Choroid plexus epithelial cell (primary cell): ENCODE measurements at regions not wholly inside any gene's neighbourhood (a gene's known extent, or its start where the extent isn't known, plus 50 kb on each side); places are given as distances from the start of the nearest gene placed in this dataset.

Experiments
- DNase-seq: peaks from one replicate; pipeline ENCODE4 v3.0.0-alpha.2; 2010; ENCODE audit warnings: low read depth
- H3K4me3 ChIP-seq: 2 replicates; pipeline ENCODE4 v1.5.1; 2011; ENCODE audit warnings: low read depth, mild to moderate bottlenecking, control low read depth, low read length, moderate library complexity
- TF ChIP-seq, protein P1 (sequence below): conservative IDR thresholded peaks from 2 replicates; pipeline ENCODE4 v1.5.1; 2011; ENCODE audit warnings: low read depth, mild to moderate bottlenecking, control low read depth, inconsistent platforms, low read length, moderate library complexity

- H3K4me3 ChIP-seq: no peak overlapping the region
- DNase-seq: no peak
- TF ChIP-seq, protein P1, sequence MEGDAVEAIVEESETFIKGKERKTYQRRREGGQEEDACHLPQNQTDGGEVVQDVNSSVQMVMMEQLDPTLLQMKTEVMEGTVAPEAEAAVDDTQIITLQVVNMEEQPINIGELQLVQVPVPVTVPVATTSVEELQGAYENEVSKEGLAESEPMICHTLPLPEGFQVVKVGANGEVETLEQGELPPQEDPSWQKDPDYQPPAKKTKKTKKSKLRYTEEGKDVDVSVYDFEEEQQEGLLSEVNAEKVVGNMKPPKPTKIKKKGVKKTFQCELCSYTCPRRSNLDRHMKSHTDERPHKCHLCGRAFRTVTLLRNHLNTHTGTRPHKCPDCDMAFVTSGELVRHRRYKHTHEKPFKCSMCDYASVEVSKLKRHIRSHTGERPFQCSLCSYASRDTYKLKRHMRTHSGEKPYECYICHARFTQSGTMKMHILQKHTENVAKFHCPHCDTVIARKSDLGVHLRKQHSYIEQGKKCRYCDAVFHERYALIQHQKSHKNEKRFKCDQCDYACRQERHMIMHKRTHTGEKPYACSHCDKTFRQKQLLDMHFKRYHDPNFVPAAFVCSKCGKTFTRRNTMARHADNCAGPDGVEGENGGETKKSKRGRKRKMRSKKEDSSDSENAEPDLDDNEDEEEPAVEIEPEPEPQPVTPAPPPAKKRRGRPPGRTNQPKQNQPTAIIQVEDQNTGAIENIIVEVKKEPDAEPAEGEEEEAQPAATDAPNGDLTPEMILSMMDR: no peak
Observed at GRCh38 chr15:31563001-31563400, 236.4 kb downstream of the KLF13 start.

GRCh38 chr15:31563421-31563820 is 236.8 kb downstream of the KLF13 start:
- TF ChIP-seq, protein P1: no peak
- DNase-seq: no peak
- no peak overlapping the region for H3K4me3 ChIP-seq

DNA sequence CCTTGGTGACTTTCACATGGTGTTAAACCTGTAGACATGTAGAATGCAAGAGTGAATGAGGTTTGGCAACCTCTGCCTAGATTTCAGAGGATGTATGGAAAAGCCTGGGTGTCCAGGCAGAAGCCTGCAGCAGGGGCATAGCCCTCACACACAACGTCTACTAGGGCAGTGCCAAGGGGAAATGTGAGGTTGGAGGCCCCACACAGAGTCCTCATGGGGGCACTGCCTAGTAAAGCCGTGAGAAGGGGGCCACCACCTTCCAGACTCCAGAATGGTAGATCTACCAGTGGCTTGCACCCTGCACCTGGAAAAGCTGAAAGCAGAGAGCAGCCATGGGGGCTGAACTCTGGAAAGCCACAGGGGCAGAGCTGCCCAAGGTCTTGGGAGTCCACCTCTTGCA is 241.2 kb downstream of the KLF13 start:
- no peak for DNase-seq
- H3K4me3 ChIP-seq: no peak overlapping the region
- TF ChIP-seq, protein P1: no peak

DNA sequence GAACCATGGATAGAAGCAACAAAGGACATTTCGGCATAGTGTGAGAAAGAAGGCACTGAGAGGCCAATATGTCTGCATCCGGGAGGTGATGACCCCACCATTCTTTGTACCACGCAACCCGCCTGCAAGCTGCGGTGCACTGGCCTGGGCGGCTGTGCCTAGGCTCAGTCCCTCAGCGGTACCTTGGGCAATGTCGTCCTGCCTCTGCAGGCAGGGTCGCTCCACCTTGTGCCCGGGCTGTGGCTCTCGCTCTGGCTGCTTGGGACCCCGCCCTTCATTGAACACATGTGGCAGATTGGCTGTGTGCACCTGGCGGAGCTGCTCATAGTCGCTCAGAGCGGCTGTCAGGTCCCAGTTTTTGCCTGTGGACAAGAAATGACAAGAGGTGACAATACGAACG is 243.2 kb downstream of the KLF13 start:
- TF ChIP-seq, protein P1: no peak
- no peak overlapping the region for H3K4me3 ChIP-seq
- no peak for DNase-seq

DNA sequence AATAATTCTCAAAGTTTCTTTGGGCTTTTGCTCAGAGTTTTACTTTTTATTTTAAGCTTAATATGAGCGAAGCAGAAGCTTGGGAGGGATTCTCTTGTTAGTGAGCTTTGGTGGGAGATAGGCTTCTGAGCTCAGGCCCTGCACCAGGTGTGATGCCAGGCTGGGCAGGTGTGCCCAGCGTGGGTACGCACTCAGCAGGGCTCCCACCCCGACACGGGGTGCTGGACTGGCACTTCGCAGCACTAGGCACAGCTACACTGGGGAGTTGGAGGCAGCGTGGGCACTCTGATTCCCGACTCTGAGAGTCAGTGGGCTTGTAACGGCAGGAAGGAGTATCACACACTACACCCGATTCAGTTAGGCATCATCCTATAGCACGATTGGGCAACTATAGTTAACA is 244.0 kb downstream of the KLF13 start:
- no peak overlapping the region for H3K4me3 ChIP-seq
- no peak for DNase-seq
- TF ChIP-seq, protein P1: no peak

- TF ChIP-seq, protein P1: no peak
- H3K4me3 ChIP-seq: no peak overlapping the region
- DNase-seq: no peak
Observed at GRCh38 chr15:31571676-31572075, 245.0 kb downstream of the KLF13 start.

DNA sequence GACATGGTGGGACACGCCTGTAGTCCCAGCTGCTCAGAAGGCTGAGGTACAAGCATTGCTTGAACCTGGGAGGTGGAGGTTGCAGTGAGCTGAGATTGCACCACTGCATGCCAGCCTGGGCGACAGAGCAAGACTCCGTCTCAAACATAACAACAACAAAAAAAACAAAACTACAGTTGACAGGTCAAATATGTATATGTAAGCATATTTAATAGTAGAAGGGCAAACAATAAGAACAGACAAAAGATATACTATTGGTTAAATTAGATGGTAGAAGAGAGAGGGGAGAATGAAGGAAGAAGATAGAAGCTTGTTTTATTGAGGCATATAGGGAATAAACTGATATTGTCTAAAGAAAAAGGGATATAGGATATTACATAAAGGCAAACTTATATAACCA is 247.1 kb downstream of the KLF13 start:
- no peak for DNase-seq
- TF ChIP-seq, protein P1: no peak
- no peak overlapping the region for H3K4me3 ChIP-seq
